A673 (cell line): ENCODE measurements at regions not wholly inside any gene's neighbourhood (a gene's known extent, or its start where the extent isn't known, plus 50 kb on each side); places are given as distances from the start of the nearest gene placed in this dataset.

Source experiments
- CTCF ChIP-seq: fragments of 300-800, 200-600 bp; sonication (generic); conservative IDR thresholded peaks from 2 replicates; pipeline ENCODE4 v1.5.1; 2017; ENCODE audit warnings: low read depth, mild to moderate bottlenecking, antibody characterized with exemption, low read length, moderate library complexity, mixed read lengths
- EZH2 ChIP-seq: fragments of 200-600 bp; sonication (generic); IDR thresholded peaks from 2 replicates; pipeline ENCODE4 v1.6.1; 2017; ENCODE audit warnings: borderline replicate concordance, low read depth, mild to moderate bottlenecking, mixed read lengths, antibody characterized with exemption, low read length; ENCODE audit not compliant: poor library complexity, severe bottlenecking

DNA sequence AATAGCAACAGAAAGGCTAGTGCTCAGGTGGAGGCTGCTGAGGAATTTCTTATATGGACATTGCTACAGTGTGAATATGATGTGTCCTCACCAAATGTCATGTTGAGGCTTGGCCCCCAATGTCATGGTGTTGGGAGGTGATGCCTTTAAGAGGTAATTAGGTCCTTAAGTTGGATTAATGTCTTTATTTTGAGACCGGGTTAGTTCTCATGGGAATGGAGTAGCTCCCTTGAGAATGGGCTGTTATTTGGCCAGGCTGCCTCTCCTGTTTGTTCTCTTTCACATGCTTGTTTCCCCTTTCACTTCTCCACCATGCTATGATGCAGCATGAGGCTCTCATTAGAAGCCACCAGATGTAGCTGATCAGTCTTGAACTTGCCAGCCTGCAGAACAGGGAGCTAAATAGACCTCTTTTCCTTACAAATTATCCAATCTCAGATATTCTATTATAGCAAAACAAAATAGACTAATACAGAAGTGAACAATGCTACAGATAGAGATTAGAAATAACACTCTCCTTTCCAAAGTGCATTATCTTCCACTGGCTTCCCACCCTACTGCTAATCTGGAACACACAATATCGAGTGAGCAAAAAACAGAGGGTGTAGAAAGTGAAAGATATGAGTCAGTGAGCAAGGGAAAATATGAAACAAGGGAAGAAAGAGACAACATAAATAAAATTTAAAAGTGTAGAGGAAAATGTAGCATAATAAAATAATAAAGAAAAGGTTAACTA lies 160.2 kb downstream of the NTMT2 start:
- TF ChIP-seq CTCF (no peak), EZH2 (no peak)
